ENCODE measurements at regions not wholly inside any gene's neighbourhood (a gene's known extent, or its start where the extent isn't known, plus 50 kb on each side); places are given as distances from the start of the nearest gene placed in this dataset.

GRCh38 chr6:93886416-93886815 lies 467.1 kb upstream of the EPHA7 start:
- ChIA-PET POLR2A (no interaction called here), CTCF (no interaction called here)
- Histone ChIP-seq H3K4me1 (no peaks in the 10 kb centered on the region), H3K9me3 (no peaks in the 10 kb centered on the region), H3K4me3 (no peak overlapping the region), H3K27ac (no peak overlapping the region), H3K4me2 (no peak overlapping the region)
- TF ChIP-seq TFCP2L1 (CRISPR knock-in tag; IDR thresholded peaks at IDR 0.05) (no peak), HMGXB4 (CRISPR knock-in tag; IDR thresholded peaks at IDR 0.05; ENCODE audit: borderline replicate concordance) (no peak), HOXB5 (CRISPR knock-in tag; IDR thresholded peaks at IDR 0.05) (no peak), SREBF2 (IDR thresholded peaks at IDR 0.05) (no peak), USF2 (IDR thresholded peaks at IDR 0.05) (no peak), HOXA7 (CRISPR knock-in tag; IDR thresholded peaks at IDR 0.05) (no peak), EHF (CRISPR knock-in tag; IDR thresholded peaks at IDR 0.05) (no peak)
- no peak for ATAC-seq
- WGBS (ENCODE audit: missing lambda C conversion rate), result 40% methylated on average over 4 of the region's 4 CpGs
- no peak for DNase-seq (ENCODE audit: low read depth in 1 of 2, low spot score in 1 of 2)
- no peak for FAIRE-seq

GRCh38 chr6:93859971-93860370 lies 440.6 kb upstream of the EPHA7 start:
- no peak overlapping the region for H3K4me2 ChIP-seq
- no peaks in the 10 kb centered on the region for H3K9me3 ChIP-seq
- TF ChIP-seq SREBF2 (IDR thresholded peaks at IDR 0.05) (no peak), USF2 (IDR thresholded peaks at IDR 0.05) (no peak), MYC (IDR thresholded peaks at IDR 0.05; ENCODE audit: borderline replicate concordance, low read length) (no peak), POLR2AphosphoS2 (conservative IDR thresholded peaks at IDR 0.05; ENCODE audit: low read length) (no peak)
- DNase-seq (ENCODE audit: low read depth in 1 of 2, low spot score in 1 of 2) (no peak), FAIRE-seq (no peak), ATAC-seq (no peak)
- POLR2A ChIA-PET, result no interaction called here
- no peaks in the 10 kb centered on the region for H3K4me1 ChIP-seq
- 26% methylated on average over 3 of the region's 3 CpGs for WGBS (ENCODE audit: missing lambda C conversion rate)
- no peak overlapping the region for H3K4me3 ChIP-seq
- no peak overlapping the region for H3K27ac ChIP-seq
- CTCF ChIA-PET, result no interaction called here

GRCh38 chr6:93858213-93858612 lies 438.9 kb upstream of the EPHA7 start:
- Histone ChIP-seq H3K9me3 (no peaks in the 10 kb centered on the region), H3K27ac (no peak overlapping the region), H3K4me2 (no peak overlapping the region), H3K4me3 (no peak overlapping the region), H3K4me1 (no peaks in the 10 kb centered on the region)
- 42% methylated on average over 2 of the region's 2 CpGs for WGBS (ENCODE audit: missing lambda C conversion rate)
- DNase-seq (ENCODE audit: low read depth in 1 of 2, low spot score in 1 of 2) (no peak), FAIRE-seq (no peak), ATAC-seq (no peak)
- TF ChIP-seq EP300 (IDR thresholded peaks at IDR 0.05) (no peak), RAD21 (conservative IDR thresholded peaks at IDR 0.05 in 1 of 2, IDR thresholded peaks at IDR 0.05 in 1 of 2) (no peak), FOXS1 (CRISPR knock-in tag; IDR thresholded peaks at IDR 0.05) (no peak), SMC3 (IDR thresholded peaks at IDR 0.05) (no peak), JUNB (IDR thresholded peaks at IDR 0.05) (no peak), ATOH8 (CRISPR knock-in tag; IDR thresholded peaks at IDR 0.05; ENCODE audit: low read depth) (no peak), USF2 (IDR thresholded peaks at IDR 0.05) (no peak), NPAS2 (CRISPR knock-in tag; IDR thresholded peaks at IDR 0.05; ENCODE audit: borderline replicate concordance) (no peak), RCOR1 (IDR thresholded peaks at IDR 0.05; ENCODE audit: low read depth, low read length) (no peak), JUN (IDR thresholded peaks at IDR 0.05) (no peak), POLR2AphosphoS2 (conservative IDR thresholded peaks at IDR 0.05; ENCODE audit: low read length) (no peak), PBX3 (IDR thresholded peaks at IDR 0.05) (no peak)
- ChIA-PET CTCF (no interaction called here), POLR2A (no interaction called here)

All from A549 (cell line).